MG63 (cell line): ENCODE measurements at regions not wholly inside any gene's neighbourhood (a gene's known extent, or its start where the extent isn't known, plus 50 kb on each side); places are given as distances from the start of the nearest gene placed in this dataset.
"Not testable (repeated sequence)": the region's sequence is repeated elsewhere in the genome, so short reads cannot be mapped to it uniquely, and the experiment has no call there.

Experiments
- DNase-seq: peaks from one replicate; pipeline ENCODE4 v3.0.0-alpha.2; 2020
- H3K27me3 ChIP-seq: fragments of 250-450 bp; sonication (Bioruptor Pico); 2 replicates; pipeline ENCODE4 v1.5.1; 2020; ENCODE audit warnings: mild to moderate bottlenecking, moderate library complexity
- H3K36me3 ChIP-seq: fragments of 250-450 bp; sonication (Bioruptor Pico); 2 replicates; pipeline ENCODE4 v1.5.1; 2020; ENCODE audit warnings: mild to moderate bottlenecking, moderate library complexity
- H3K4me3 ChIP-seq: fragments of 250-450 bp; sonication (Bioruptor Pico); 2 replicates; pipeline ENCODE4 v1.5.1; 2020; ENCODE audit warnings: mild to moderate bottlenecking, moderate library complexity
- H3K9me3 ChIP-seq: fragments of 250-450 bp; sonication (Bioruptor Pico); 2 replicates; pipeline ENCODE4 v1.5.1; 2020; ENCODE audit warnings: mild to moderate bottlenecking, moderate library complexity

DNA sequence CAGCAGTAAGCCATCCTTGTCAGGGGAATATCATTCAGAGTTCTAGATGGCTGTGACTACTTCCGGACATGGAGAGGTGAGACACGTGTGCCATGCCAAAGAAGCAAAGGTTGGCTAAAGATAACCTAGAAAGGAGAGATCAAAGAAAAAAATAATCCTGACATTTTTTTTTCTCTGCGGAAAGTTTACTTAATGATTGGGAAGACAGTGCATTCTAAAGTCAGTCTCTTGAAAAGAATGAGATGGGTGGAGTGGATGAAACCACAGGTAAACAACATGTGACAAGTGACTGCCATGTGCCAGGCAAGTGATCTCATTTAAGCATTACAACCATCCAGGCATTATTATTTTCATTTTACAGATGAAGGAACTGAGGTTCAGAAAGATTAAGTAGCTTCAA, 436.6 kb downstream of the SOX2 start:
- DNase-seq: no peak
- H3K9me3 ChIP-seq: peaks cover 2% of the 10 kb centered on the region
- no peak overlapping the region for H3K4me3 ChIP-seq
- no peaks in the 10 kb centered on the region for H3K36me3 ChIP-seq
- H3K27me3 ChIP-seq: no peaks in the 10 kb centered on the region

DNA sequence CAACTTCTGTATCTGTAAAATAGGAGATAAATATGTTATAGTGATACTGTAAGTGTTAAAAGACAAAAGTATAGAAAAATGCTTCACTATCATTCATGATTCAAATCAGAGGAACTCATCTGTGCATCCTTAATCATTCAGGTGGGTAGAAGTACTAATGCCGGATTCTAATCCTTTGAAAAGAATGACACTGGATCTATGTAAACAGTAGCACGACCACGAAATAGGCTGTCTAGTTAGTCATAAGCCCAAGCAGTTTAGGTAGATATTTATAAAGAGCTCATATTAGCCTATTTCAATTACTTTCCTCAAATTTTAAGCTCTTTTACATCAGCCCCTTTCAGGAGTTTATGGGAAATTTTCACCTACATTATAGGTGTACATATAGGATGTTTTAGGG, 437.9 kb downstream of the SOX2 start:
- Histone ChIP-seq H3K4me3 (no peak overlapping the region), H3K27me3 (no peaks in the 10 kb centered on the region), H3K9me3 (peaks cover 2% of the 10 kb centered on the region), H3K36me3 (no peaks in the 10 kb centered on the region)
- DNase-seq: no peak

DNA sequence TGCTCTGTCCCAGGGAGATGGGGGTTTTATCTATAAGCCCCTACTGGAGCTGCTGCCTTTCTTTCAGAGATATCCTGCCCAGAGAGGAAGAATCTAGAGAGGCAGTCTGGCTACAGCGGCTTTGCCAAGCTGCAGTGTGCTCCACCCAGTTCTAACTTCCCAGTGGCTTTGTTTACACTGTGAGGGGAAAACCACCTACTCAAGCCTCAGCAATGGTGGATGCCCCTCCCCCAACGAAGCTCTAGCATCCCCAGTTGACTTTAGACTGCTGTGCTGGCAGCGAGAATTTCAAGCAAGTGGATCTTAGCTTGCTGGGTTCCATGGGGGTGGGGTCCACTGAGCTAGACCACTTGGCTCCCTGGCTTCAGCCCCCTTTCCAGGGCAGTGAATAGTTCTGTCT, 444.6 kb downstream of the SOX2 start:
- H3K27me3 ChIP-seq, H3K9me3 ChIP-seq, DNase-seq, H3K4me3 ChIP-seq, H3K36me3 ChIP-seq: not testable (repeated sequence)

DNA sequence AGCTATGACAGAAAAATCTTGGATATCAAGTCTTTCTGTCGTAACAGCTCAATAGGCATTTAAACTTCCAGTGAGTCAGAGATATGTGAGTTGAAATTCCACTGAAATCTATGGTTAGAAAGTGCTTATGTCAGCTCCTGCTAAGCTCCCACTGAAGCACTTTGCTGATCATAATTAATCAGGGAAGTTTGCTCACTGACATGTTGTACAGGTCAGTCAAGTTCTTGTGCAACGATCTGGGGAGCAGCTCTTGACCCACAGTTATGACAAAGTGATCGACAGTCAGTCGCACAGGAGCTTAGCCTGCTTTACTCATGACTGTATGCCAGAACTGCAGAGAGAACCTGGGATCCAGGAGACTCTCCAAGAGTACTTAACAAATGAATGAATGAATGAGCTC, 453.5 kb downstream of the SOX2 start:
- H3K9me3 ChIP-seq: no peaks in the 10 kb centered on the region
- no peak overlapping the region for H3K4me3 ChIP-seq
- no peak for DNase-seq

DNA sequence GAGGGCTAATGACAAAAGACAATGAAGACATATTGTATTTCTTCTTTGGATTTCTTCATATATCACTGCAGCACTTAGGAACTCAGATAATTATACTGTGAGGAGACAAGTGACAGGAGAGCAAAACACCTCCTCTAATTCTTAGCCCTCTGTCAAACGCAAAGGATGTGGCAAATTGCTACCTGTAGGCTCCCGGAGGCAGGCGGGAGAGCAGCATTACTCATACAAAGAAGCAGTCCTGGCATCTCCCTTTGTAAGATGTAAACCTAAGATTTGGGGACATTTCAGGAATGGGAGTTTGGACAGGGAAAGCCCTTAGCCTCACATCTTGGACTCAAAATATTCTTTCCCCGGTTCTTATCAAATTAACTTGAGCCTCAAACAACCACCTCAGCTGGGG, 460.8 kb downstream of the SOX2 start:
- Histone ChIP-seq H3K36me3 (no peaks in the 10 kb centered on the region), H3K27me3 (no peaks in the 10 kb centered on the region; the same call in 1 of the 2 replicates), H3K4me3 (no peak overlapping the region), H3K9me3 (no peaks in the 10 kb centered on the region)
- no peak for DNase-seq

More for the DNA sequence above, 453.5 kb downstream of the SOX2 start:
- no peaks in the 10 kb centered on the region for H3K36me3 ChIP-seq
- H3K27me3 ChIP-seq: no peaks in the 10 kb centered on the region

DNA sequence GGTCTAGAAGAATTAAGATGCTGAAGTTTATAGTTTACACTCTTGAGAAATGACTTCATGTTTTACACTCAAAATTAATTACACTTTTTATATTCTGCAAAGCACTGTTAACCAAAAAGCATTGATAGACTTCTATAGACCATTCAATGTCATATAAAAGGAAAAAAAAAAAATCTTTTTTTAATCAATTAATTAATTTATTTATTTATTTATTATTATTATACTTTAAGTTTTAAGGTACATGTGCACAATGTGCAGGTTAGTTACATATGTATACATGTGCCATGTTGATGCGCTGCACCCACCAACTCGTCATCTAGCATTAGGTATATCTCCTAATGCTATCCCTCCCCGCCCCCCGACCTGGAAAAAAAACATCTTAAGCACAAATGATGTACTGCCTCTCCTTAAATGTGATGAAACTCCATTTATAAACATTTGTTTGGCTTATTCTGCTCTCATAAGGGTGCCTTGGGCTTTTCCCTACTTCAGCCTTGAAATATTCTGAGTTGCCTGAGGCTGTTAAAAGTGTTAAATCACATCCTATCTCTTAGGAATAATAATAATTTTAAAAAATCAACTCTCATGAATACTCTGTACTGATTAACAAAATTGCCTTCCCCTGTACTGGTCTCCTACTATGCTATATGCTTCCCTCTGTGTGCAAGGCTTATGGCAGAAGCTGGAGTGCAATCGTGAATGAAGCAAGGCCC, 466.9 kb downstream of the SOX2 start:
- H3K9me3 ChIP-seq: no peaks in the 10 kb centered on the region
- H3K4me3 ChIP-seq: no peak overlapping the region
- H3K36me3 ChIP-seq: no peaks in the 10 kb centered on the region
- H3K27me3 ChIP-seq: no peaks in the 10 kb centered on the region
- no peak for DNase-seq

DNA sequence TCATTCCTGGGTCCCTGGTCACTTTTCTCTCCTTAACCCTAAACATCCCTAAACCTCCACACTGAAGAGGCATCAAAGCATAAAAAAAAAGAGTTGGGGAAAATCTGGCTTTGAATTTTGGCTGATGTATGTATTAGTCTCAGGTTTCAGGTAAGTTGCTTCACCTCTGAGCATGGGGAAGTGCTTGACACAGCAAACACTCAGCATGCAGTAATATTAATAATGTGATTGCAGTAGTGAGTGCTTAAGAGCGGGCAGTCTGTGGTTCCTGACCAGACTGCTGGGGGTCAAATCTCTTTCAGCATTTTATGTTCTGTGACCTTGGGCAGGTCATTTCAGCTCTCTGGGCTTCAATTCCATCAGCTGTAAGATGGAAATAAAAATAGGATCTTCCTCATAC, 467.9 kb downstream of the SOX2 start:
- no peak for DNase-seq
- H3K4me3 ChIP-seq: no peak overlapping the region
- no peaks in the 10 kb centered on the region for H3K36me3 ChIP-seq
- H3K27me3 ChIP-seq: no peaks in the 10 kb centered on the region
- no peaks in the 10 kb centered on the region for H3K9me3 ChIP-seq

DNA sequence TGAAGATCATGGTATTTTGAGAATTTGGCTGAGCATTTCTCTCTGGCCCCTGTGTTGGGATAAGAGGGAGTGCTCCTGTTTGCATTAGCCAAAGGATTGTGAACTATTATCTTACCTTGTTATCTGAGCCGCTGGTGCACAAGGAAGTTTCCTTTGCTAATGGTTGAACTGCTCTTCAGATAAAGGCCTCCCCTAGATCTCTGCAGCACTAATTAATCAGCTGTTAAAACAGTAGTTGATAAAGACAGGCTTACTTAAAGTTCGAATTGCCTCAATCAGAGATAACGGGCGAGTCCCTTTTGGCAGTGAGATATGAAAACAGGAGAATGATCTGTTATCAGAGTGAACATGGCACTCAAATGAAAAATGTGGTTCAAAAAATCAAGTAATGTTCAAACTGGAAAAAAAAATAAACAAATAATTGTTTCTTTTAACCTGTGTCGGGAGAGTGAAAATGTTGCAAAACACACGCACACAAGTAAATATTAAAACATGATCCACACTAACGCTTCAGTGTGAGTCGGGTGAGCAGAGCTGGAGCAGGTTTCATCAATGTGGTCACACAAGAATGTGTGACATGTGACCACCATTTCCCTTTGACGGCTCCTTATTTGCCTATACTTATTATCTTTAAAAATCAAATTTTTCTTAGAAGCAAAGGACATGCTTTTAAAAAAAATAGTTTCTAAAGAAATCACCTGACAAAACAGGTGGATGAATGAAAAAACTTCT, 469.1 kb downstream of the SOX2 start:
- DNase-seq: no peak
- no peaks in the 10 kb centered on the region for H3K27me3 ChIP-seq

DNA sequence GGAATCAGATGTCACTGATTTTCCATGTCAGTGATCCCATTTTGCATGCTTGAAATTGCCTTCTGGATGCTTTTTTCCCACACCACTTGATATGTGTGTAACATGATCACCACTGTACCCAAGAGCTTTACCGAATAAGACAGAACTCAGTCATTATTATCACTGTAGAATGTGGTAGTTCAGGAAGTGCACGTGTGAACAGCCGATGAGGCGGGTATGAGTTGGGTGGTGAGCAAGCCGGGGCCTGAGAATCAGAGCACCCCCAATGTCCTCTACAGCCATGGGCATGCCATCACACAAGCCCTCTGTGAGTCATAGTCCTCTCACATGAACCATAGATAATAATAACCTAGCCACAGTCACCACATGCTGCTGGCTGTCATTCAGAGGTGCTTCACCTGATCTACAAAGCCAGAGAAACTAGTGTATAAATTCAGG, 470.8 kb downstream of the SOX2 start:
- peak; percentile 24 for DNase-seq
- Histone ChIP-seq H3K4me3 (no peak overlapping the region), H3K9me3 (no peaks in the 10 kb centered on the region), H3K27me3 (no peaks in the 10 kb centered on the region), H3K36me3 (no peaks in the 10 kb centered on the region)

More for the DNA sequence above, 469.1 kb downstream of the SOX2 start:
- Histone ChIP-seq H3K4me3 (no peak overlapping the region), H3K36me3 (no peaks in the 10 kb centered on the region), H3K9me3 (no peaks in the 10 kb centered on the region)

DNA sequence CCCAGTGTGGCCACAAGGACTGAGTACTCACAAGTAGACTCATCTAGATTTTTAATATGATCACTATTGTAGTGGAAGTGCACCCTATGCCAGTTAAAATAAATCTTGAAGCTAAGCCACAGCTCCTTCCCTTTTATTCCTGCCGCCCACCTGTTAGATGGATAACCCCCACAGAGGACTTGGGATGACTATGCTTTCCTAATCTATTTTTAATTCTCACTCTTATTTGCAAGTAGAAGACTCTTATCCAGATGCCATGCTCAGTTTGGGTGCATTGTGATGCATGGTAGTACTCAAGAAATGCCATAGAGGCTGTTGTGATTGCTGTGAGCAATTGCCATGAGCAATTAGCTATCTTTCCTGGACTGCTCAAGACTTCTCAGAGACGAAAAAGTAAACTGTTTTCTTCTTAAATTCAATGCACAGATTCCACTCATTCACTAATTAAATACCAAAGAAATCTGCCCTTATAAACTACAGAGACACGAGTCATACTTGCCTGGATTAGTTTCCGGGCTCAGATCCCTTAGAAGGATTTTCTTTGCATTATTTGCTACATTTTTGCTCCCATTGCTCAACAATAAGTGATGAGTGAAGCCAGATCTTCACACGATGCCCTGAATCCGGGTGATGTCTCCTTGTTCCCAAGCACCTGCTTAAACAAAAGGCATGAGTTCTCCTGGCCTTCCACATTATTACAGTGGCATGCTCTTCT, 472.1 kb downstream of the SOX2 start:
- Histone ChIP-seq H3K36me3 (no peaks in the 10 kb centered on the region), H3K9me3 (no peaks in the 10 kb centered on the region), H3K4me3 (no peak overlapping the region), H3K27me3 (no peaks in the 10 kb centered on the region)
- DNase-seq: no peak

DNA sequence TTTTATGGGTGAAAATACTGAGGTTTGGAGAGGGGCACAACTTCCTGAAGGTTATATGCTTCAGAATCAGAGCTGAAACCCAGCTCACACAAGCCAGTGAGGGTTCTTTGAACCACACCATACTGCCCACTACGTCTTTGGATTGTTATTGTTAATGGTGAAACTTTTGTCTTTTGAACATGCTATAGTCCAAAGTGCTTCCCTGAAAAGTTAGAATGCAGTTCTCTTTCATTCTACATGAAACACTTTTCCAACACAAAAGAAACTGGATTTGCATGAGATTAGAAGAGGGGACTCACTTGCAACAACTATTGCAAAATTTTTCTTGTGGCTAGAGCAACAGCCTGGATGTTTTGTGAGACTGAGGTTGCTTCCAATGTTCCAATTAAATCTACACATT, 473.6 kb downstream of the SOX2 start:
- Histone ChIP-seq H3K9me3 (no peaks in the 10 kb centered on the region), H3K4me3 (no peak overlapping the region), H3K27me3 (no peaks in the 10 kb centered on the region), H3K36me3 (no peaks in the 10 kb centered on the region)
- DNase-seq: no peak

DNA sequence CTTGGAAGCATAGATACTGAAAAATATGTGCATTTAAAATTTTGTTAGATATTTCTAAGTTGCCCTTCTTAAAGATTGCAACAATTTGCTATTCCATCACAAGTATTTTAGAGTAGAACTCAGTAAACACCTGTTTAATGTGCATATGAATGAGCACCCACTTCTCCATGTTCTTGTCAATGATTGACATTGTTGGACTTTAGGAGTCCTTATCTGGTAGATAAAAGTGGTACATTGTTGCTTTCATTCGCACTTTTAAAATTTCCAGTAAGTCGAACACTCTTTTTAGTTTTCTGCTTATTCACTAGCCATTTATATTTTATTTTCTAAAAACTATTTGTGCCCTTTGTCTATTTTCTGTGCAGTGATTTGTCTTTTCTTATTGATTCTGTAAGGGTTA, 478.3 kb downstream of the SOX2 start:
- Histone ChIP-seq H3K4me3 (no peak overlapping the region), H3K27me3 (no peaks in the 10 kb centered on the region; the same call in 1 of the 2 replicates), H3K36me3 (no peaks in the 10 kb centered on the region), H3K9me3 (no peaks in the 10 kb centered on the region)
- DNase-seq: no peak

DNA sequence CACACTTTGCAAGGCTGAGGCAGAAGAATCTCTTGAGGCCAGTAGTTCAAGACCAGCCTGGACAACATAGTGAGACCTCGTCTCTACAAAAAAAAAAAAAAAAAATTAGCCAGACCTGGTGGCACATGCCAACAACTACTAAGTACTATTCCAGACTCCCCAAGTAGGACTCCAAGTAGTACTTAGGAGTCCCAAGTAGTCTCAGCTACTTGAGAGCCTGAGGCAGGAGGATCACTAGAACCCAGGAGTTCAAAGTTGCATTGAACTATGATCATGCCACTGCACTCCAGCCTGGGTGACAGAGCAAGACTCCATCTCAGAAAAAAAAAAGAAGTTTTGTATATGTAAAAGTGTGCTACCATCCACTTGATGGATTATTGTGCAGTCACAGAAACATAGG, 486.6 kb downstream of the SOX2 start:
- no peak overlapping the region for H3K4me3 ChIP-seq
- H3K36me3 ChIP-seq: no peaks in the 10 kb centered on the region
- H3K9me3 ChIP-seq: no peaks in the 10 kb centered on the region
- no peak for DNase-seq
- H3K27me3 ChIP-seq: peaks cover 3% of the 10 kb centered on the region

DNA sequence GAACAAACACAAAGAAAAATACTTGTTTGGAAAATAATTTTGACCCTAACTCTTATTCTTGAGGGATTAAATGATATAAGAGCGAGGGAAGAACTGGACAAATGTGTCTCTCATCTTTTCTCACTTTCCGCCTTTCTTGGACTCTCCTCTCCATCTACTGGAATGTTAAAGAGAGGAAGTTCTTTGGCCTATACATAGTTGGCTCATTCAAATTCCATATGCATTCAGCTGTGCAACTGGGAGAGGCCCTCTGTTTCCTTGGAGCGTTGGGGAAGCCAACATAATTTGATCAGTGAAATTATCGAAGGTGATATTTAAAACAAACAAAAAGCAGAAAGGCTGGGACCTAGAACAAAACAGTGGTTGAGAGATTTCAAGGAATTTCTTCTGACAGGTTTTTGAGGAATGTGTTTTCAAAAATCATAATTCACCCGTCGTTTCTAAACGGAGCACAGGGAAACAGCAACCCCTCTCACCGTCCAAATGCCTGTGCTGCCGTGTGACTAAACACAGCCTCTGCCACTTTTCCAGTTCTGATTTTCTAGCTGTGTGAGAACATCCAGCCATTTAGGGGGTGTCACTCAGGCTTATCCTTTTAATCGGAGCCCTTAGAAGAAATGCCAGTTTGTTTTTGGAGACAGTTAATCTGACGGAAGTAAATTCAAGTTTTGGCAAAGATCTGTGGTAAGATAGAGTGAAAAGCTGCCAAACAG, 489.9 kb downstream of the SOX2 start:
- DNase-seq: no peak
- Histone ChIP-seq H3K4me3 (no peak overlapping the region), H3K9me3 (no peaks in the 10 kb centered on the region), H3K27me3 (peaks cover 3% of the 10 kb centered on the region), H3K36me3 (no peaks in the 10 kb centered on the region)

DNA sequence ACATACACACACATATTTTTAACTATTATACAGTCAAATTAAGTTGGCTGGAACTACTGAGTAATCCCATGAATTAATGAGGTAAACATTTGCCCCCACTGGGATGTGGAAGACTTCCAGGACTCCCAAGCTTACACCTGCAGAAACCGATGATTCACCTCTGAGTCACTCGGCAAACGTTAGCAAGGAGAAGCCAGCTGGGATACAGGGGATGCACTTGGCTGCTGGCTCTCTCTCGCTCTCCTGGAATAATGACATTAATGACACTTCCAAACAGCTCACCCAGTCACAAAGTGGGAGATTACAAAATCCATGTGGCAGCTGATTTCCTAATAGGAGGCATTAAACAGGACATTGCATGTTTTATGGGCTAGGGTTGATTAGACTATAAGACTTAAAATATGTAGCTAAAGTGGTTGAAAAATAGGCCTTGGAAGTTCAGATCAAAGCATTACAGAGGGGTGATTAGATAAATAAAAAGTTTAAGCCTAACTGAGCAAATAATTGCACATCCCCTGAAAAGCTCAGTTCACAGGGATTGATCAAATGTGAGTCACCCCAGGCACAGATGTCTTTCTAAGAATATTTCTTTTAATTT, 500.9 kb downstream of the SOX2 start:
- no peaks in the 10 kb centered on the region for H3K9me3 ChIP-seq

DNA sequence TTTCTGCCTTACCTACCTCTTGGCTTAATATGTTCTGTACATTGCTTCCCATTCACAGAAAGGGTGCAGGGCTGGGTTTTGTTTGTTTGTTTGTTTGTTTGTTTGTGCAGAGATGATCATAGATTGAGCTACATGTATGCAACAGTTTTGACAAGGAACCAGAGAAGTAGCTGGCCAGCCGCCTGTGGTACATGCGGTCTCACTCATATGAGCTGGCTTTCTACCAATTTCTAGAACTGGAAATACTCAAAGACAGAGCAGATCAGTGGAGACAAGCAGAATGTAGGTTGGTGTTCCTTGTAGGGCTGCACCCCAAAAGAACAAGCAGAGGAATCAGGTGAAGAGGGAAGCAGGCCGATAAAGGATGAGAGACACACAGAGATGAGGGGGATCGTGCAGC, 502.7 kb downstream of the SOX2 start:
- Histone ChIP-seq H3K36me3 (no peaks in the 10 kb centered on the region), H3K4me3 (no peak overlapping the region), H3K9me3 (no peaks in the 10 kb centered on the region), H3K27me3 (no peaks in the 10 kb centered on the region)
- DNase-seq: no peak

More for the DNA sequence above, 500.9 kb downstream of the SOX2 start:
- peak; percentile 82 for DNase-seq
- H3K36me3 ChIP-seq: no peaks in the 10 kb centered on the region
- H3K4me3 ChIP-seq: no peak overlapping the region
- no peaks in the 10 kb centered on the region for H3K27me3 ChIP-seq

DNA sequence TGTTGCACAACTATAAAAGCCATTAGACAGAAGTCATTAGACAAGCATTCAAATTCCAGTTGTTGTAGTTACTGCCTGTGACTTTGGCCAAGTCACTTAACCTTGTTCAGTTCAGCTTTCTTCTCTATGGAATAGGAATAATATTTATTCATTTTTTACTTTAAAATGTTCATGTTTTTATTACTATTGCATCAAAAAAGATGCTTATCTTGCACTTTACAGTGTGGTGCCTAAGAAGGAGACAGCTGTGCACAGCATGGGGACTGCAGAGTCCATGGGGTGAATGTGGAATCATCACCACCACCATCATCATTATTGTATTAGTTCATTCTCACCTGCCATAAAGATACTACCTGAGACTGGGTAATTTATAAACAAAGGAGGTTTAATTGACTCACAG, 504.2 kb downstream of the SOX2 start:
- DNase-seq: no peak
- Histone ChIP-seq H3K9me3 (no peaks in the 10 kb centered on the region), H3K36me3 (no peaks in the 10 kb centered on the region), H3K4me3 (no peak overlapping the region), H3K27me3 (no peaks in the 10 kb centered on the region)
